ENCODE measurements at regions not wholly inside any gene's neighbourhood (a gene's known extent, or its start where the extent isn't known, plus 50 kb on each side); places are given as distances from the start of the nearest gene placed in this dataset.

- TF ChIP-seq NR2C2 (CRISPR knock-in tag; IDR thresholded peaks at IDR 0.05) (no peak), PREB (CRISPR knock-in tag; IDR thresholded peaks at IDR 0.05; ENCODE audit: borderline replicate concordance) (no peak), JUN (CRISPR knock-in tag; IDR thresholded peaks at IDR 0.05) (no peak), ATF3 (CRISPR knock-in tag; conservative IDR thresholded peaks at IDR 0.05) (no peak), NR1H2 (CRISPR knock-in tag; IDR thresholded peaks at IDR 0.05) (no peak), CTCF (IDR thresholded peaks at IDR 0.05) (no peak), ZBTB43 (CRISPR knock-in tag; IDR thresholded peaks at IDR 0.05) (no peak)
These were observed 270.4 kb downstream of the TEX29 start for GRCh38 chr13:111590796-111591195.

Data from WTC11 (cell line).